ENCODE measurements at regions not wholly inside any gene's neighbourhood (a gene's known extent, or its start where the extent isn't known, plus 50 kb on each side); places are given as distances from the start of the nearest gene placed in this dataset.

- Histone ChIP-seq H3K27ac (no peak overlapping the region), H3K36me3 (no peaks in the 10 kb centered on the region), H3K4me3 (no peak overlapping the region), H3K4me1 (peaks cover 6% of the 10 kb centered on the region), H3K9me3 (no peaks in the 10 kb centered on the region), H3K27me3 (no peaks in the 10 kb centered on the region)
- TF ChIP-seq POLR2AphosphoS5 (IDR thresholded peaks at IDR 0.05) = no peak
- no peak for TF ChIP-seq CTCF (IDR thresholded peaks at IDR 0.05)
- no peak for TF ChIP-seq POLR2A (IDR thresholded peaks at IDR 0.05)
- TF ChIP-seq EP300 (IDR thresholded peaks at IDR 0.05) = no peak
- no peak for DNase-seq (ENCODE audit: low spot score in 2 of 2)
- 36% methylated on average over 3 of the region's 3 CpGs for WGBS
Observed at GRCh38 chr4:189305500-189305899, 635.2 kb upstream of the FRG1 start.

- Histone ChIP-seq H3K4me3 (no peak overlapping the region), H3K4me1 (no peaks in the 10 kb centered on the region), H3K27me3 (no peaks in the 10 kb centered on the region), H3K36me3 (no peaks in the 10 kb centered on the region), H3K27ac (no peak overlapping the region), H3K9me3 (no peaks in the 10 kb centered on the region)
- TF ChIP-seq EP300 (IDR thresholded peaks at IDR 0.05) = no peak
- no peak for TF ChIP-seq CTCF (IDR thresholded peaks at IDR 0.05)
- no peak for TF ChIP-seq POLR2A (IDR thresholded peaks at IDR 0.05)
- TF ChIP-seq POLR2AphosphoS5 (IDR thresholded peaks at IDR 0.05) = no peak
- DNase-seq (ENCODE audit: low spot score in 2 of 2) = no peak
- WGBS = 16% methylated on average over 1 of the region's 1 CpG
Observed at GRCh38 chr4:189311251-189311650, 629.4 kb upstream of the FRG1 start.

DNA sequence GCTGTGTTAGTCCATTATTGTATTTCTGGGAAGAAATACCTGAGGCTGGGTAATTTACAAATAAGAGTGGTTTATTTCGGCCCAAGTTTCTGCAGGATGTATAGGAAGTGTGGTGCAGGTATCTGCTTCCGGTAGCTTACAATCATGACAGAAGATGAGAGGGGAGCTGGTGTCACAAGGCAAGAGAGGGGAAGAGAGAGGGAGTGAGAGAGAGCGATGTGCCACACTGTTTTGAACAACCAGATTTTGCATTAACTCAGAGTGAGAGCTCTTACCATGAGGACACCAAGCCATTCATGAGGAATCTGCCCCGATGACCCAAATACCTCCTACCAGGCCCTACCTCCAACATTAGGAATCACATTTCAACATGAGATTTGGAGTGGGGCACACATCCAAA is 627.6 kb upstream of the FRG1 start:
- DNase-seq (ENCODE audit: low spot score in 2 of 2) = no peak
- H3K4me1 ChIP-seq = no peaks in the 10 kb centered on the region
- H3K27me3 ChIP-seq = no peaks in the 10 kb centered on the region
- H3K9me3 ChIP-seq = no peaks in the 10 kb centered on the region
- TF ChIP-seq EP300 (IDR thresholded peaks at IDR 0.05) = no peak
- TF ChIP-seq POLR2A (IDR thresholded peaks at IDR 0.05) = no peak
- no peak for TF ChIP-seq CTCF (IDR thresholded peaks at IDR 0.05)
- no peak for TF ChIP-seq POLR2AphosphoS5 (IDR thresholded peaks at IDR 0.05)
- WGBS = 66% methylated on average over 4 of the region's 4 CpGs
- H3K4me3 ChIP-seq = no peak overlapping the region
- H3K36me3 ChIP-seq = no peaks in the 10 kb centered on the region
- H3K27ac ChIP-seq = no peak overlapping the region

GRCh38 chr4:189313861-189314513 is 626.7 kb upstream of the FRG1 start:
- no CpG with 5 or more reads among the region's 24 CpGs for WGBS
- no peaks in the 10 kb centered on the region for H3K9me3 ChIP-seq
- no peak overlapping the region for H3K27ac ChIP-seq
- DNase-seq (ENCODE audit: low spot score in 2 of 2) = no peak
- no peaks in the 10 kb centered on the region for H3K4me1 ChIP-seq
- TF ChIP-seq POLR2AphosphoS5 (IDR thresholded peaks at IDR 0.05) = no peak
- no peak for TF ChIP-seq POLR2A (IDR thresholded peaks at IDR 0.05)
- TF ChIP-seq EP300 (IDR thresholded peaks at IDR 0.05) = no peak
- no peak for TF ChIP-seq CTCF (IDR thresholded peaks at IDR 0.05)
- H3K27me3 ChIP-seq = no peaks in the 10 kb centered on the region
- no peaks in the 10 kb centered on the region for H3K36me3 ChIP-seq
- no peak overlapping the region for H3K4me3 ChIP-seq

GRCh38 chr4:189322426-189322825 is 618.2 kb upstream of the FRG1 start:
- no peak for TF ChIP-seq EP300 (IDR thresholded peaks at IDR 0.05)
- TF ChIP-seq POLR2A (IDR thresholded peaks at IDR 0.05) = no peak
- TF ChIP-seq POLR2AphosphoS5 (IDR thresholded peaks at IDR 0.05) = no peak
- TF ChIP-seq CTCF (IDR thresholded peaks at IDR 0.05) = no peak
- no peak overlapping the region for H3K4me3 ChIP-seq

More at GRCh38 chr4:189322426-189322825, 618.2 kb upstream of the FRG1 start:
- no peaks in the 10 kb centered on the region for H3K9me3 ChIP-seq
- H3K4me1 ChIP-seq = no peaks in the 10 kb centered on the region
- 87% methylated on average over 6 of the region's 6 CpGs for WGBS
- H3K27me3 ChIP-seq = no peaks in the 10 kb centered on the region
- H3K27ac ChIP-seq = no peak overlapping the region
- no peak for DNase-seq (ENCODE audit: low spot score in 2 of 2)
- no peaks in the 10 kb centered on the region for H3K36me3 ChIP-seq
